ENCODE measurements at regions not wholly inside any gene's neighbourhood (a gene's known extent, or its start where the extent isn't known, plus 50 kb on each side); places are given as distances from the start of the nearest gene placed in this dataset.

DNA sequence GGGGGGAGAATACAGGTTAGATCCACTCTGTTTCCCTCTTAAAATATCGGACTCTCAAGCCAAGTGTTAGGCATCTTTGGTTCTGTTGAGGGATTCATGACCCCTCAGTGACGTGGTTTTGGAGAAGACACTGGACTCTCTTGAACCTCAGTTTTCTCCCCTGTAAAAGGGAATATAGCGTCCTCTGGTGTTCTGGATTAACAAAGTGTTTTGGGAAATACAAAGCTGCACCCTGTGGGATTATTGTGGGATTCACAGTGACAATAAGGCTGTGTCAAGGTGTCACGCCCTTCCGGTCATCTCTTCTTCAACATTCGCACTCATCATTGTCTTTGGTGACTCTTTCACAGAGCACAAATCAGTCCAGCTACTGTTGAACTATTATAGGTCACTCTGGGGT, 139.0 kb downstream of the IRX1 start:
- no peaks in the 10 kb centered on the region for H3K36me3 ChIP-seq
- no peaks in the 10 kb centered on the region for H3K9me3 ChIP-seq
- H3K27ac ChIP-seq: no peak overlapping the region
- H3K4me3 ChIP-seq: no peak overlapping the region
- H3K27me3 ChIP-seq: no peaks in the 10 kb centered on the region
- no peaks in the 10 kb centered on the region for H3K4me1 ChIP-seq
- WGBS, 2 donors (ENCODE audit: low coverage in 1 of 2): 80 to 100% methylated on average over 5 to 6 of the region's 6 CpGs
- TF ChIP-seq, protein P1, sequence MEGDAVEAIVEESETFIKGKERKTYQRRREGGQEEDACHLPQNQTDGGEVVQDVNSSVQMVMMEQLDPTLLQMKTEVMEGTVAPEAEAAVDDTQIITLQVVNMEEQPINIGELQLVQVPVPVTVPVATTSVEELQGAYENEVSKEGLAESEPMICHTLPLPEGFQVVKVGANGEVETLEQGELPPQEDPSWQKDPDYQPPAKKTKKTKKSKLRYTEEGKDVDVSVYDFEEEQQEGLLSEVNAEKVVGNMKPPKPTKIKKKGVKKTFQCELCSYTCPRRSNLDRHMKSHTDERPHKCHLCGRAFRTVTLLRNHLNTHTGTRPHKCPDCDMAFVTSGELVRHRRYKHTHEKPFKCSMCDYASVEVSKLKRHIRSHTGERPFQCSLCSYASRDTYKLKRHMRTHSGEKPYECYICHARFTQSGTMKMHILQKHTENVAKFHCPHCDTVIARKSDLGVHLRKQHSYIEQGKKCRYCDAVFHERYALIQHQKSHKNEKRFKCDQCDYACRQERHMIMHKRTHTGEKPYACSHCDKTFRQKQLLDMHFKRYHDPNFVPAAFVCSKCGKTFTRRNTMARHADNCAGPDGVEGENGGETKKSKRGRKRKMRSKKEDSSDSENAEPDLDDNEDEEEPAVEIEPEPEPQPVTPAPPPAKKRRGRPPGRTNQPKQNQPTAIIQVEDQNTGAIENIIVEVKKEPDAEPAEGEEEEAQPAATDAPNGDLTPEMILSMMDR (IDR thresholded peaks at IDR 0.05): no peak
- TF ChIP-seq POLR2A (IDR thresholded peaks at IDR 0.05): no peak
- TF ChIP-seq EP300 (IDR thresholded peaks at IDR 0.05): no peak
- TF ChIP-seq POLR2AphosphoS5 (IDR thresholded peaks at IDR 0.05): no peak
- ATAC-seq: no peak

DNA sequence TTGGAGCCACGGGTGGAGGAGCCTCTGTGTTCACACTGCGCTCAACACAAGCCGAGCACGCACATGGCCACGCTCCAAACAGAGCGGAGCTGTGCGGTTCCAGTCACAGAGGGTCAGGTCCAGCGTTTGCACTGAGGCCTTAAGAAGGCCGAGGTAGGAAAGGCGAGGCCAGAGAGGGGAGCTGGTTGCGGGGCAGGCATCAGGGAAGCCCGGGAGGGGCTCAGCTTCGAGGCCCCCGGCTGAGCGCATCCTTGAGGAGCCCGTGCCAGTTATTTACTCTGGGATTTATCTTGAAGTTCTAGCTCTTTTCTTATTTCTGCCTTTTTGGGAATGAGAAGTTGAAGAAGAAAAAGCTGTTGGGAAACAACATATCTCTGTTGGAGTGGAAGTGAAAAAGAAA, 140.8 kb downstream of the IRX1 start:
- no peak for TF ChIP-seq POLR2A (IDR thresholded peaks at IDR 0.05)
- TF ChIP-seq EP300 (IDR thresholded peaks at IDR 0.05): no peak
- no peak for TF ChIP-seq POLR2AphosphoS5 (IDR thresholded peaks at IDR 0.05)
- TF ChIP-seq, protein P1 (IDR thresholded peaks at IDR 0.05): no peak
- no peaks in the 10 kb centered on the region for H3K4me1 ChIP-seq
- H3K4me3 ChIP-seq: no peak overlapping the region
- H3K36me3 ChIP-seq: no peaks in the 10 kb centered on the region
- no peak for ATAC-seq
- no peak overlapping the region for H3K27ac ChIP-seq
- no peaks in the 10 kb centered on the region for H3K9me3 ChIP-seq
- peaks cover 4% of the 10 kb centered on the region for H3K27me3 ChIP-seq
- 57 to 90% methylated on average over 10 to 11 of the region's 16 CpGs for WGBS, 2 donors (ENCODE audit: low coverage in 1 of 2)

DNA sequence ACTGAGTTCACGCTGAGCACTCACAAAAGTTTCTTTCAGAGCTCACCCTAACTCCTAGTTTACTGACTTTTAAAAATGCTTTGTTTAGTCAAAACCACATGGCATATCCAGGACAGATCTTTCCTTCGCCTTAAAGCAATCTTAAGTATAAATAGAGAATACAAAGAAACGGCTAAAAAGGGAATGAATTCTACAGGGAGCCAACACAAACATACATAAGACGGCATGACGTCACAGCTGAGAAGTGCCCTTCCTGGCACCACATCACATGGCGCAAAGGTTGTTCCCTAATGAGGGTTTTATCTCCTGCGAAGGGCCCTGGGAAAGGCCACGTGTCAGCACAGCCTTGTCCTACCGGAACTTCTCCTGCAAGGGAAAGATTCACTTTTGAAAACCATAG, 141.3 kb downstream of the IRX1 start:
- 66 to 86% methylated on average over 4 to 9 of the region's 9 CpGs for WGBS, 2 donors (ENCODE audit: low coverage in 1 of 2)

DNA sequence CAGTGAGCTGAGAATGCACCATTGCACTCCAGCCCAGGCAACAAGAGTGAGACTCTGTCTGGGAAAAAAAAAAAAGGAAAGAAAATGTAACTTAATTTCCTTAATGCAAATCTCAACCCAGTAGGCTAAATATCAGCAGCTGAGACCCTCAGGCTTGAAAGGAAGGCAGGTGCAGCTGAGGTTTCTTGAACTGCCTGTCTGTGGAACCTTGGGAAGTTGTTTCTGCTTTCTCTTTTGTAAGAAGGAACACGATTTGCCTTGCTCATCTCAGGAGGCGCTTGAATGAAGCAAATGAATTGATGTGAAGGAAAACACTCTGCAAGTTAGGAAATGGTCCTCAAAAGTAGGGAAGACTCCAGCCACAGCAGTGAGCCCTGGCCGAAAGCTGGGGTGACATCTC, 143.3 kb downstream of the IRX1 start:
- Histone ChIP-seq H3K4me1 (no peaks in the 10 kb centered on the region), H3K4me3 (no peak overlapping the region), H3K27me3 (peaks cover 4% of the 10 kb centered on the region), H3K36me3 (no peaks in the 10 kb centered on the region), H3K27ac (no peak overlapping the region), H3K9me3 (no peaks in the 10 kb centered on the region)
- no peak for TF ChIP-seq POLR2A (IDR thresholded peaks at IDR 0.05)
- no peak for TF ChIP-seq EP300 (IDR thresholded peaks at IDR 0.05)
- TF ChIP-seq POLR2AphosphoS5 (IDR thresholded peaks at IDR 0.05): no peak
- TF ChIP-seq, protein P1 (IDR thresholded peaks at IDR 0.05): no peak
- ATAC-seq: no peak
- WGBS, 2 donors (ENCODE audit: low coverage in 1 of 2): 71 to 80% methylated on average over 2 to 3 of the region's 3 CpGs

More for the DNA sequence above, 141.3 kb downstream of the IRX1 start:
- Histone ChIP-seq H3K4me1 (no peaks in the 10 kb centered on the region), H3K9me3 (no peaks in the 10 kb centered on the region), H3K36me3 (no peaks in the 10 kb centered on the region), H3K27ac (no peak overlapping the region), H3K4me3 (no peak overlapping the region), H3K27me3 (peaks cover 4% of the 10 kb centered on the region)
- no peak for TF ChIP-seq POLR2A (IDR thresholded peaks at IDR 0.05)
- TF ChIP-seq EP300 (IDR thresholded peaks at IDR 0.05): no peak
- no peak for TF ChIP-seq POLR2AphosphoS5 (IDR thresholded peaks at IDR 0.05)
- TF ChIP-seq, protein P1 (IDR thresholded peaks at IDR 0.05): no peak
- ATAC-seq: no peak

DNA sequence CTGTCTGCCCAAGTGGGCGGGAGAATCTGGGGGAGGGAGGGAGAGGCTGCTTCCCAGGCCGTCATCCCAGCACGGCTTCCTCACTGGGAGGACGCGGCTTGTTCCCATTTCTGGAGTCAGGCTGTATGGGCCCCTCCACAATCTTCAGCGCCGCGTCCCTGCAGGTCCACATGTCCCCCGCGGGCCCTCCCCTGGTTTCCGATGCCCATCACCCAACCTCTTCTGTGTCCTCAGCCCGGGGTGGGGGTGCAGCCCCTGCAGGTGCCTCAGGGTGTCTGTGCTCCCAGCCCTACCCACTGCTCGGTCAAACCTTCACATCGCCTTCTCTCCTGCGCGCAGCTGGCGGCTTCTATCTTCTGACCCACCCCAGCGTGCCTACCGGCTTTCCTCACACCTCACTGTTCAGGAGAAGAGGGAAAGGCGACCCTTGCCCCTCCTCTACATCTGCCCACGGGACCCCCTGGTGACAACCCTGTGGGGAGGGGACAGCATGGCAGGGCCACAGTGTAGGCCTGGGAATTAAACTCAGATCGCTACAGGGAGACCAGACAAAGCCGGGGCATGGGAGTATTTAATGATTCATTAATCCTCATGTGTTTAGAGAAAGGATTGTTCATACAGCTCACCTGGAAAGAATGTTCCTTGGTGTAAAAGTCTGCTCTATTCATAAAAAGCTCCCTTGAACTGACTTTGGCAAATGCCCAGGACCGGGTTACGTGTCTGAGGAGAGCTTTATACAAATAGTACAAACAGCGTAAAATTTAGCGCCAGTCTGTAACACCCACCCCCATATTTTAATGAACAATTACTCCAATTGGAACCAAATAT, 145.1 kb downstream of the IRX1 start:
- Histone ChIP-seq H3K36me3 (no peaks in the 10 kb centered on the region), H3K4me1 (no peaks in the 10 kb centered on the region), H3K4me3 (no peak overlapping the region), H3K27ac (no peak overlapping the region), H3K27me3 (peaks cover 4% of the 10 kb centered on the region), H3K9me3 (no peaks in the 10 kb centered on the region)
- ATAC-seq: no peak
- TF ChIP-seq EP300 (IDR thresholded peaks at IDR 0.05) (no peak), POLR2A (IDR thresholded peaks at IDR 0.05) (no peak), POLR2AphosphoS5 (IDR thresholded peaks at IDR 0.05) (no peak)
- TF ChIP-seq, protein P1 (IDR thresholded peaks at IDR 0.05): no peak
- WGBS, 2 donors (ENCODE audit: low coverage in 1 of 2): 0 to 59% methylated on average over 2 to 10 of the region's 27 CpGs
